DND-41 (cell line): ENCODE measurements at regions not wholly inside any gene's neighbourhood (a gene's known extent, or its start where the extent isn't known, plus 50 kb on each side); places are given as distances from the start of the nearest gene placed in this dataset.

Experiments
- ATAC-seq: fragments of 200-7000 bp; cut with Tn5 transposase; 3 replicates; pipeline ENCODE4 v1.9.1; 2021; ENCODE audit warnings: low read depth; ENCODE audit not compliant: insufficient read depth
- DNase-seq: peaks from one replicate; pipeline ENCODE4 v3.0.0-alpha.2; 2020
- H2AFZ ChIP-seq: 2 replicates; pipeline ENCODE4 v1.6.0; 2012; ENCODE audit warnings: low read depth, low read length
- H3K27ac ChIP-seq: 2 replicates; pipeline ENCODE4 v1.5.1; 2012; ENCODE audit warnings: low read length, inconsistent platforms
- H3K27me3 ChIP-seq: fragments of 200-600 bp; sonication (generic); 2 replicates; pipeline ENCODE4 v1.6.0; 2012; ENCODE audit warnings: low read length, mild to moderate bottlenecking, inconsistent platforms; ENCODE audit not compliant: insufficient read depth, poor library complexity
- H3K36me3 ChIP-seq: 2 replicates; pipeline ENCODE4 v1.5.1; 2012; ENCODE audit warnings: low read length, inconsistent platforms; ENCODE audit not compliant: insufficient read depth
- H3K4me1 ChIP-seq: 2 replicates; pipeline ENCODE4 v1.5.1; 2012; ENCODE audit warnings: mild to moderate bottlenecking, low read length; ENCODE audit not compliant: insufficient read depth
- H3K4me2 ChIP-seq: 2 replicates; pipeline ENCODE4 v1.6.0; 2012; ENCODE audit warnings: mild to moderate bottlenecking, moderate library complexity, low read length, inconsistent platforms; ENCODE audit not compliant: insufficient read depth
- H3K4me3 ChIP-seq, 2 experiments: fragments of 200-600 bp in 1 of 2; shearing (Covaris generic) in 1 of 2; 2 replicates each; pipeline ENCODE4 v1.5.1; 2012 to 2016; ENCODE audit warnings: inconsistent platforms in 2 of 2, low read length in 2 of 2, mild to moderate bottlenecking in 2 of 2, low read depth in 1 of 2, moderate library complexity in 1 of 2
- H3K79me2 ChIP-seq: 2 replicates; pipeline ENCODE4 v1.6.0; 2012; ENCODE audit warnings: low read length, inconsistent platforms; ENCODE audit not compliant: insufficient read depth
- H3K9ac ChIP-seq: 2 replicates; pipeline ENCODE4 v1.6.0; 2012; ENCODE audit warnings: low read depth, mild to moderate bottlenecking, inconsistent platforms, low read length, moderate library complexity
- H3K9me3 ChIP-seq: 2 replicates; pipeline ENCODE4 v1.5.1; 2012; ENCODE audit warnings: low read length, moderate library complexity, mild to moderate bottlenecking, inconsistent platforms; ENCODE audit not compliant: insufficient read depth, severe bottlenecking
- H4K20me1 ChIP-seq: 2 replicates; pipeline ENCODE4 v1.6.0; 2012; ENCODE audit warnings: low read length; ENCODE audit not compliant: insufficient read depth
- CTCF ChIP-seq: IDR thresholded peaks from 2 replicates; pipeline ENCODE4 v1.5.1; 2012; ENCODE audit warnings: borderline replicate concordance, low read length, moderate library complexity, mild to moderate bottlenecking; ENCODE audit not compliant: poor library complexity, severe bottlenecking; ENCODE audit errors: extremely low read depth
- EZH2 ChIP-seq: IDR thresholded peaks from 3 replicates; pipeline ENCODE4 v1.6.1; 2012; ENCODE audit warnings: borderline replicate concordance, low read depth, mild to moderate bottlenecking, moderate library complexity, low read length, inconsistent platforms; ENCODE audit not compliant: severe bottlenecking

GRCh38 chr5:67506241-67506640 is 309.6 kb upstream of the CD180 start:
- H2AFZ ChIP-seq: no peak overlapping the region
- H3K4me2 ChIP-seq: no peak overlapping the region
- no peak overlapping the region for H3K27ac ChIP-seq
- no peak overlapping the region for H3K9ac ChIP-seq
- no peak for TF ChIP-seq CTCF
- no peaks in the 10 kb centered on the region for H4K20me1 ChIP-seq
- H3K4me1 ChIP-seq: no peaks in the 10 kb centered on the region
- no peaks in the 10 kb centered on the region for H3K36me3 ChIP-seq
- H3K9me3 ChIP-seq: no peaks in the 10 kb centered on the region
- ATAC-seq (no peak), DNase-seq (no peak)
- no peaks in the 10 kb centered on the region for H3K79me2 ChIP-seq
- no peaks in the 10 kb centered on the region for H3K27me3 ChIP-seq
- H3K4me3 ChIP-seq: no peak overlapping the region

GRCh38 chr5:67502951-67503350 is 306.4 kb upstream of the CD180 start:
- DNase-seq: no peak
- ATAC-seq: no peak
- no peak overlapping the region for H3K27ac ChIP-seq

GRCh38 chr5:67496051-67496450 is 299.5 kb upstream of the CD180 start:
- no peaks in the 10 kb centered on the region for H4K20me1 ChIP-seq
- H3K27ac ChIP-seq: no peak overlapping the region
- no peaks in the 10 kb centered on the region for H3K36me3 ChIP-seq
- TF ChIP-seq EZH2 (no peak), CTCF (no peak)
- peaks cover 10% of the 10 kb centered on the region for H3K9me3 ChIP-seq
- H2AFZ ChIP-seq: no peak overlapping the region
- H3K4me1 ChIP-seq: no peaks in the 10 kb centered on the region
- H3K27me3 ChIP-seq: no peaks in the 10 kb centered on the region
- DNase-seq: no peak
- no peak overlapping the region for H3K4me3 ChIP-seq
- H3K4me2 ChIP-seq: no peak overlapping the region
- no peaks in the 10 kb centered on the region for H3K79me2 ChIP-seq
- no peak overlapping the region for H3K9ac ChIP-seq
- no peak for ATAC-seq

More at GRCh38 chr5:67502951-67503350, 306.4 kb upstream of the CD180 start:
- H4K20me1 ChIP-seq: no peaks in the 10 kb centered on the region
- H3K36me3 ChIP-seq: no peaks in the 10 kb centered on the region
- H2AFZ ChIP-seq: no peak overlapping the region
- no peak overlapping the region for H3K4me2 ChIP-seq
- no peak overlapping the region for H3K4me3 ChIP-seq
- TF ChIP-seq CTCF (no peak), EZH2 (no peak)
- no peaks in the 10 kb centered on the region for H3K27me3 ChIP-seq
- H3K79me2 ChIP-seq: no peaks in the 10 kb centered on the region
- H3K9me3 ChIP-seq: peaks cover 10% of the 10 kb centered on the region
- H3K4me1 ChIP-seq: no peaks in the 10 kb centered on the region
- no peak overlapping the region for H3K9ac ChIP-seq

GRCh38 chr5:67495072-67495471 is 298.5 kb upstream of the CD180 start:
- no peak for ATAC-seq
- H3K4me2 ChIP-seq: no peak overlapping the region
- no peak overlapping the region for H3K27ac ChIP-seq
- peak overlapping the region; percentile 37; the same call in 1 of the 2 replicates for H2AFZ ChIP-seq
- H4K20me1 ChIP-seq: no peaks in the 10 kb centered on the region
- H3K79me2 ChIP-seq: no peaks in the 10 kb centered on the region
- no peak for TF ChIP-seq EZH2
- TF ChIP-seq CTCF: no peak
- DNase-seq: no peak
- no peaks in the 10 kb centered on the region for H3K36me3 ChIP-seq
- H3K27me3 ChIP-seq: no peaks in the 10 kb centered on the region
- no peak overlapping the region for H3K4me3 ChIP-seq
- peaks cover 6% of the 10 kb centered on the region for H3K9me3 ChIP-seq
- H3K9ac ChIP-seq: no peak overlapping the region
- no peaks in the 10 kb centered on the region for H3K4me1 ChIP-seq
